NT2/D1 (cell line): ENCODE measurements at regions not wholly inside any gene's neighbourhood (a gene's known extent, or its start where the extent isn't known, plus 50 kb on each side); places are given as distances from the start of the nearest gene placed in this dataset.
"Not testable (repeated sequence)": the region's sequence is repeated elsewhere in the genome, so short reads cannot be mapped to it uniquely, and the experiment has no call there.

Experiments
- DNase-seq: peaks from one replicate; pipeline ENCODE4 v3.0.0-alpha.2; 2011; ENCODE audit warnings: low read depth, low spot score
- H3K27me3 ChIP-seq: 2 replicates; pipeline ENCODE4 v1.6.0; 2011; ENCODE audit warnings: mild to moderate bottlenecking; ENCODE audit not compliant: insufficient read length, insufficient read depth
- H3K36me3 ChIP-seq: 2 replicates; pipeline ENCODE4 v1.6.1; 2011; ENCODE audit warnings: mild to moderate bottlenecking, low read length, mixed read lengths; ENCODE audit not compliant: insufficient read depth, insufficient read length
- H3K4me1 ChIP-seq: 2 replicates; pipeline ENCODE4 v1.5.1; 2011; ENCODE audit not compliant: insufficient read depth, insufficient read length
- H3K4me3 ChIP-seq: 2 replicates; pipeline ENCODE4 v1.5.1; 2011; ENCODE audit warnings: low read depth; ENCODE audit not compliant: insufficient read length
- H3K9ac ChIP-seq: 2 replicates; pipeline ENCODE4 v1.6.0; 2011; ENCODE audit warnings: low read depth; ENCODE audit not compliant: insufficient read length
- H3K9me3 ChIP-seq: 2 replicates; pipeline ENCODE4 v1.5.1; 2011; ENCODE audit warnings: mild to moderate bottlenecking, low read length; ENCODE audit not compliant: insufficient read depth
- SUZ12 ChIP-seq: IDR thresholded peaks from 2 replicates; pipeline ENCODE4 v1.6.1; 2011; ENCODE audit not compliant: insufficient read length, insufficient read depth; ENCODE audit errors: extremely low read depth
- YY1 ChIP-seq: IDR thresholded peaks from 2 replicates; pipeline ENCODE4 v1.6.1; 2011; ENCODE audit not compliant: insufficient read length, insufficient read depth
- ZNF274 ChIP-seq: IDR thresholded peaks from 2 replicates; pipeline ENCODE4 v1.6.1; 2011; ENCODE audit warnings: mild to moderate bottlenecking, low read depth, low read length

GRCh38 chr17:72458301-72458700 lies 337.5 kb downstream of the SOX9 start:
- no peaks in the 10 kb centered on the region for H3K4me1 ChIP-seq
- no peak overlapping the region for H3K9ac ChIP-seq
- TF ChIP-seq SUZ12 (no peak), ZNF274 (no peak), YY1 (no peak)
- no peaks in the 10 kb centered on the region for H3K36me3 ChIP-seq
- H3K4me3 ChIP-seq = no peak overlapping the region
- DNase-seq = no peak
- peaks cover 6% of the 10 kb centered on the region; the same call in 1 of the 2 replicates for H3K9me3 ChIP-seq
- H3K27me3 ChIP-seq = no peaks in the 10 kb centered on the region

- Histone ChIP-seq H3K9ac (no peak overlapping the region), H3K4me1 (peaks cover 7% of the 10 kb centered on the region), H3K27me3 (no peaks in the 10 kb centered on the region), H3K36me3 (no peaks in the 10 kb centered on the region), H3K9me3 (peaks cover 7% of the 10 kb centered on the region; the same call in 1 of the 2 replicates), H3K4me3 (no peak overlapping the region)
- DNase-seq = no peak
- no peak for TF ChIP-seq ZNF274
- TF ChIP-seq SUZ12 = no peak
- TF ChIP-seq YY1 = no peak
Observed at GRCh38 chr17:72460711-72461110, 339.9 kb downstream of the SOX9 start.

- Histone ChIP-seq H3K4me1 (peaks cover 9% of the 10 kb centered on the region), H3K36me3 (no peaks in the 10 kb centered on the region), H3K27me3 (no peaks in the 10 kb centered on the region), H3K9ac (no peak overlapping the region), H3K4me3 (no peak overlapping the region), H3K9me3 (peaks cover 7% of the 10 kb centered on the region; the same call in 1 of the 2 replicates)
- no peak for TF ChIP-seq SUZ12
- no peak for TF ChIP-seq ZNF274
- TF ChIP-seq YY1 = no peak
- DNase-seq = no peak
Observed at GRCh38 chr17:72461757-72462156, 340.9 kb downstream of the SOX9 start.

DNA sequence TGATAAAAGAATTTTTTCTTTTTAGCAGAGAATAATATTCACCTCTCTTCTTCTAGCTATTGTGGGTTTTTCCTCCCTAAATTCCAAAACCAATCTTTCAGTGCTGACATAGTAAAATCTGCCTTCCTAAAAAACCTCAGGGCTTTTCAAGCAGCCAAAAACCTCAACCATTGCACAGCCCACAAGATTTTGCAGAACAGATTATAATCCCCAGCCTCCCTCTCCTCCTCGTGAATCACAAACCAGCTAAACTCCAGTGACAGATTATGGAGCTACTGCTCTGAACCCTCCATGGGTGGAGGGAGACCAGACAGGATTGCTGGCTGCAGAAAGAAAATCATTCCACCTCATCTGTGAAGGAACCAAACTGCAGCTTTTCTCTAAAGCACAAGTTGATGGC lies 341.6 kb downstream of the SOX9 start:
- Histone ChIP-seq H3K36me3 (no peaks in the 10 kb centered on the region), H3K27me3 (no peaks in the 10 kb centered on the region), H3K4me1 (peaks cover 9% of the 10 kb centered on the region), H3K4me3 (no peak overlapping the region), H3K9ac (no peak overlapping the region), H3K9me3 (peaks cover 7% of the 10 kb centered on the region; the same call in 1 of the 2 replicates)
- no peak for DNase-seq
- TF ChIP-seq SUZ12 (no peak), YY1 (no peak), ZNF274 (no peak)

DNA sequence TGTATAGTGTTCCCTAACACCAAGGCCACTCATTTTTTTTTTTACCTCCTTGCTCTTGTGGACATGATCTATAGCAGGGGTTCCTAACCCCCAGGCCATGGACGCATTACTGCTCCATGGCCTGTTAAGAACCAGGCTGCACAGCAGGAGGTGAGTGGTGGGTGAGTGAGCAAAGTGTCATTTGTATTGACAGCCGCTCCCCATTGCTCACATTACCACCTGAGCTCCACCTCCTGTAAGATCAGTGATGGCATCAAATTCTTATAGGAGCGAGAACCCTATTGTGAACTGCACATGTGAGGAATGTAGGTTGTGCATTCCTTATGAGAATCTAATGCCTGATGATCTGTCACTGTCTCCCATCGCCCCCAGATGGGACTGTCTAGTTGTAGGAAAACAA lies 342.0 kb downstream of the SOX9 start:
- H3K9me3 ChIP-seq = peaks cover 7% of the 10 kb centered on the region; the same call in 1 of the 2 replicates
- peaks cover 13% of the 10 kb centered on the region for H3K4me1 ChIP-seq
- DNase-seq = no peak
- H3K4me3 ChIP-seq = no peak overlapping the region
- H3K9ac ChIP-seq = no peak overlapping the region
- TF ChIP-seq YY1 = no peak
- no peaks in the 10 kb centered on the region for H3K36me3 ChIP-seq
- H3K27me3 ChIP-seq = no peaks in the 10 kb centered on the region

DNA sequence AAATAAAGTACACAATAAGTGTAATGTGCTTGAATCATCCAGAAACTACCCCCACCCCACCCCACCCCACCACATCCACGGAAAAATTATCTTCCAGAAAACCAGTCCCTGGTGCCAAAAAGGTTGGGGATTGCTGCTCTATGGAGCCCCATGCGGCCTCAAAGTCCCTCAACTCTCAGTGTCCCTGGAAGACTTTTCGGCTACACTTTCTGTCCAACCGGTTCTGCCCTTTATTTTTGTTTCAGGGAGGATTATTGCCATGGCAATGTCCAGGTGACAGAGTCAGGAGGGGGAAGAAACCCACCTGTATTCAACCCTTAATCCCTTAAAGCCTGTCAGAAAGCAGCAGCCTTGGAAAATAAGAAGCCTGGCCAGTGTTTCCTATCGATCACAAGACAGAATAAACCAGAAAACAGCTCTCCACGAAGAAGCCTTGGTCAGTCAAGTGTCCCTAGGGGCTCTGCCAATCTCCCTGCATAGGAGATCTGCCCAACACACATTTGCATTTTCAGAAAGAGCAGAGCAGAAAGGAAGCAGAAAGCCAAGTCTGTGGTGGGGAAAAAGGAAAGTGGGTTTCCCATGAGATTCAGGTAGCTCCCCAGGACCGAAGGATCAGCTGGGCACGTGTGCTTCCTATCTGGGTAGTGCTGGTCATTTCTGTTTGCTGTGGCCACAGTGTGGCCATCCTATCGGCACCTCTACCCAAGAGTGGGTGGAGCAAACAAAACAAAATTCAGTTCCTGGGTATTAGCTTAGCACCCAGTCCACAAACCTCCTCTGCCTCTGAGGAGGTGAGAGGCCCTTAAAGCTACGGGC lies 342.7 kb downstream of the SOX9 start:
- TF ChIP-seq SUZ12 (no peak), ZNF274 (no peak), YY1 (no peak)
- Histone ChIP-seq H3K36me3 (no peaks in the 10 kb centered on the region), H3K4me3 (no peak overlapping the region), H3K9ac (no peak overlapping the region), H3K4me1 (peaks cover 13% of the 10 kb centered on the region), H3K9me3 (peaks cover 7% of the 10 kb centered on the region; the same call in 1 of the 2 replicates), H3K27me3 (no peaks in the 10 kb centered on the region)
- no peak for DNase-seq

- not testable (repeated sequence) for H3K9ac ChIP-seq, DNase-seq, H3K9me3 ChIP-seq, H3K4me3 ChIP-seq, H3K36me3 ChIP-seq, H3K27me3 ChIP-seq
- H3K4me1 ChIP-seq = peaks cover 13% of the 10 kb centered on the region
Observed at GRCh38 chr17:72464221-72464620, 343.4 kb downstream of the SOX9 start.
